Mesothelial cell of epicardium (in vitro differentiated cells): ENCODE measurements at regions not wholly inside any gene's neighbourhood (a gene's known extent, or its start where the extent isn't known, plus 50 kb on each side); places are given as distances from the start of the nearest gene placed in this dataset.

Experiments
- DNase-seq, 2 experiments: peaks; one replicate each; pipeline ENCODE4 v3.0.0; 2021; ENCODE audit warnings: low spot score in 2 of 2; ENCODE audit not compliant: unreplicated experiment in 2 of 2
- H3K27ac Mint-ChIP-seq: 2 replicates; pipeline ENCODE4 v1.8.0; 2021; ENCODE audit warnings: mixed read lengths
- H3K27me3 Mint-ChIP-seq: 2 replicates; pipeline ENCODE4 v1.8.0; 2021; ENCODE audit warnings: low read depth, mixed read lengths
- H3K36me3 Mint-ChIP-seq: 2 replicates; pipeline ENCODE4 v1.8.0; 2021; ENCODE audit warnings: mixed read lengths
- H3K4me1 Mint-ChIP-seq: 2 replicates; pipeline ENCODE4 v1.8.0; 2021; ENCODE audit warnings: mixed read lengths
- H3K4me3 Mint-ChIP-seq: 2 replicates; pipeline ENCODE4 v1.8.0; 2021; ENCODE audit warnings: mild to moderate bottlenecking, moderate library complexity, mixed read lengths
- H3K9me3 Mint-ChIP-seq: 2 replicates; pipeline ENCODE4 v1.8.0; 2021; ENCODE audit warnings: mixed read lengths
- CTCF ChIP-seq: fragments of 200-600 bp; sonication (generic); IDR thresholded peaks from one replicate; pipeline ENCODE4 v1.5.0; 2021; ENCODE audit warnings: antibody characterized with exemption; ENCODE audit not compliant: unreplicated experiment

GRCh38 chr6:132995009-132995408, 180.6 kb downstream of the RPS12 start:
- Mint-ChIP-seq H3K4me1 (peaks cover 11% of the 10 kb centered on the region), H3K36me3 (no peaks in the 10 kb centered on the region), H3K9me3 (peaks cover 16% of the 10 kb centered on the region), H3K27ac (no peak overlapping the region), H3K4me3 (no peak overlapping the region), H3K27me3 (peaks cover 12% of the 10 kb centered on the region)
- no peak for DNase-seq
- TF ChIP-seq CTCF: no peak

- Mint-ChIP-seq H3K4me3 (no peak overlapping the region), H3K27ac (no peak overlapping the region), H3K27me3 (peaks cover 12% of the 10 kb centered on the region), H3K36me3 (no peaks in the 10 kb centered on the region), H3K4me1 (peaks cover 11% of the 10 kb centered on the region), H3K9me3 (peaks cover 16% of the 10 kb centered on the region)
- no peak for DNase-seq
- no peak for TF ChIP-seq CTCF
Measured at GRCh38 chr6:132995432-132995831, 181.1 kb downstream of the RPS12 start.

GRCh38 chr6:132998418-132998817, 184.0 kb downstream of the RPS12 start:
- Mint-ChIP-seq H3K27ac (no peak overlapping the region), H3K4me1 (peaks cover 11% of the 10 kb centered on the region), H3K27me3 (peaks cover 13% of the 10 kb centered on the region), H3K36me3 (no peaks in the 10 kb centered on the region), H3K4me3 (no peak overlapping the region), H3K9me3 (peaks cover 21% of the 10 kb centered on the region)
- DNase-seq: no peak
- no peak for TF ChIP-seq CTCF

GRCh38 chr6:133001040-133001565, 186.7 kb downstream of the RPS12 start:
- Mint-ChIP-seq H3K4me1 (peaks cover 11% of the 10 kb centered on the region), H3K36me3 (no peaks in the 10 kb centered on the region), H3K27me3 (peaks cover 7% of the 10 kb centered on the region), H3K9me3 (peaks cover 21% of the 10 kb centered on the region), H3K27ac (no peak overlapping the region), H3K4me3 (no peak overlapping the region)
- DNase-seq: no peak
- no peak for TF ChIP-seq CTCF

- Mint-ChIP-seq H3K9me3 (peaks cover 13% of the 10 kb centered on the region), H3K27ac (no peak overlapping the region), H3K27me3 (peaks cover 6% of the 10 kb centered on the region), H3K4me1 (peaks cover 2% of the 10 kb centered on the region), H3K36me3 (no peaks in the 10 kb centered on the region), H3K4me3 (no peak overlapping the region)
- no peak for DNase-seq
- no peak for TF ChIP-seq CTCF
Measured at GRCh38 chr6:133004304-133004884, 190.0 kb downstream of the RPS12 start.
